Breast epithelium (tissue), 4 donors: ENCODE measurements at regions not wholly inside any gene's neighbourhood (a gene's known extent, or its start where the extent isn't known, plus 50 kb on each side); places are given as distances from the start of the nearest gene placed in this dataset.

ENCODE experiments used
- DNase-seq, 2 donors: peaks; one replicate each; pipeline ENCODE4 v3.0.0-alpha.2; 2019; ENCODE audit warnings: low spot score in 2 of 2
- H3K27ac ChIP-seq, 2 donors: fragments of 200-600 bp; sonication (generic) in 1 of 2; one replicate each; pipeline ENCODE4 v1.5.1; 2016 to 2019; ENCODE audit warnings: mild to moderate bottlenecking in 1 of 2
- H3K27me3 ChIP-seq, 2 donors: fragments of 200-600 bp; sonication (generic) in 1 of 2; one replicate each; pipeline versions ENCODE4 v1.5.1 to v1.6.0; 2017 to 2019; ENCODE audit warnings: control low read depth in 1 of 2, mild to moderate bottlenecking in 1 of 2
- H3K36me3 ChIP-seq: fragments of 200-600 bp; one replicate; pipeline ENCODE4 v1.5.1; 2019
- H3K4me1 ChIP-seq, 2 donors: fragments of 200-600 bp; sonication (generic); one replicate each; pipeline ENCODE4 v1.5.1; 2016 to 2019; ENCODE audit warnings: control low read depth in 1 of 2
- H3K4me3 ChIP-seq, 3 donors: fragments of 200-600 bp; sonication (generic); 1 replicate in 2 of 3; 2 replicates in 1 of 3; pipeline ENCODE4 v1.5.1; 2016 to 2019; ENCODE audit warnings: mild to moderate bottlenecking in 3 of 3, moderate library complexity in 2 of 3
- H3K9me3 ChIP-seq, 2 donors: fragments of 200-600 bp; sonication (generic) in 1 of 2; one replicate each; pipeline ENCODE4 v1.5.1; 2016 to 2019; ENCODE audit warnings: control low read depth in 1 of 2
- CTCF ChIP-seq, 3 donors: fragments of 450-650 bp; IDR thresholded peaks; one replicate each; pipeline ENCODE4 v1.5.1; 2016 to 2017; ENCODE audit warnings: antibody characterized with exemption in 3 of 3, mild to moderate bottlenecking in 3 of 3, moderate library complexity in 3 of 3
- POLR2A ChIP-seq: fragments of 450-650 bp; IDR thresholded peaks from one replicate; pipeline ENCODE4 v1.6.1; 2016; ENCODE audit warnings: antibody characterized with exemption, mild to moderate bottlenecking, moderate library complexity
- POLR2AphosphoS5 ChIP-seq, 3 donors: sonication (generic); formaldehyde crosslinking; IDR thresholded peaks; one replicate each; pipeline ENCODE4 v1.6.1; 2017; ENCODE audit warnings: antibody characterized with exemption in 3 of 3
- intact Hi-C: fragments of 100-400 bp; cut with DNase I; formaldehyde crosslinking; loops from one replicate; pipeline ENCODE4 v1.15.1; 2023; ENCODE audit warnings: low total_unique reads

GRCh38 chr5:15353086-15353645 is 146.8 kb upstream of the FBXL7 start:
- intact Hi-C loops, result no loop called here
- Histone ChIP-seq H3K9me3 (no peaks in the 10 kb centered on the region), H3K4me3 (no peak overlapping the region), H3K27me3 (no peaks in the 10 kb centered on the region), H3K4me1 (no peaks in the 10 kb centered on the region), H3K36me3 (no peaks in the 10 kb centered on the region), H3K27ac (no peak overlapping the region)
- DNase-seq, result no peak
- no peak for TF ChIP-seq CTCF (IDR thresholded peaks at IDR 0.05)
- TF ChIP-seq POLR2A, result no peak
- TF ChIP-seq POLR2AphosphoS5 (IDR thresholded peaks at IDR 0.05), result no peak

GRCh38 chr5:15350614-15351013 is 149.4 kb upstream of the FBXL7 start:
- H3K27me3 ChIP-seq, result no peaks in the 10 kb centered on the region
- no peaks in the 10 kb centered on the region for H3K4me1 ChIP-seq
- H3K4me3 ChIP-seq, result no peak overlapping the region
- no peak for TF ChIP-seq POLR2AphosphoS5 (IDR thresholded peaks at IDR 0.05)
- TF ChIP-seq CTCF (IDR thresholded peaks at IDR 0.05), result no peak
- TF ChIP-seq POLR2A, result no peak
- no peak overlapping the region for H3K27ac ChIP-seq
- no peaks in the 10 kb centered on the region for H3K9me3 ChIP-seq
- no peaks in the 10 kb centered on the region for H3K36me3 ChIP-seq
- no peak for DNase-seq
- intact Hi-C loops, result no loop called here

GRCh38 chr5:15346738-15347137 is 153.2 kb upstream of the FBXL7 start:
- Histone ChIP-seq H3K36me3 (no peaks in the 10 kb centered on the region), H3K9me3 (no peaks in the 10 kb centered on the region), H3K4me3 (no peak overlapping the region), H3K27me3 (no peaks in the 10 kb centered on the region), H3K4me1 (no peaks in the 10 kb centered on the region), H3K27ac (no peak overlapping the region)
- DNase-seq, result no peak
- TF ChIP-seq POLR2AphosphoS5 (IDR thresholded peaks at IDR 0.05), result no peak
- TF ChIP-seq CTCF (IDR thresholded peaks at IDR 0.05), result no peak
- no peak for TF ChIP-seq POLR2A
- intact Hi-C loops, result no loop called here

GRCh38 chr5:15344954-15345353 is 155.0 kb upstream of the FBXL7 start:
- no peak for DNase-seq
- no peaks in the 10 kb centered on the region for H3K27me3 ChIP-seq

GRCh38 chr5:15338546-15338945 is 161.4 kb upstream of the FBXL7 start:
- Histone ChIP-seq H3K4me1 (no peaks in the 10 kb centered on the region), H3K36me3 (no peaks in the 10 kb centered on the region), H3K9me3 (peaks cover 0 to 3% of the 10 kb centered on the region in 2 donors), H3K27ac (no peak overlapping the region), H3K4me3 (no peak overlapping the region), H3K27me3 (no peaks in the 10 kb centered on the region)
- no peak for TF ChIP-seq POLR2AphosphoS5 (IDR thresholded peaks at IDR 0.05)
- TF ChIP-seq POLR2A, result no peak
- TF ChIP-seq CTCF (IDR thresholded peaks at IDR 0.05), result no peak
- DNase-seq, result no peak
- intact Hi-C loops, result no loop called here

More at GRCh38 chr5:15344954-15345353, 155.0 kb upstream of the FBXL7 start:
- Histone ChIP-seq H3K27ac (no peak overlapping the region), H3K4me3 (no peak overlapping the region), H3K9me3 (peaks cover 0 to 3% of the 10 kb centered on the region in 2 donors), H3K36me3 (no peaks in the 10 kb centered on the region), H3K4me1 (no peaks in the 10 kb centered on the region)
- TF ChIP-seq CTCF (IDR thresholded peaks at IDR 0.05), result no peak
- intact Hi-C loops, result no loop called here
